ENCODE measurements at regions not wholly inside any gene's neighbourhood (a gene's known extent, or its start where the extent isn't known, plus 50 kb on each side); places are given as distances from the start of the nearest gene placed in this dataset.

GRCh38 chr14:27040552-27040951 is 442.7 kb upstream of the NOVA1 start:
- TF ChIP-seq POLR2A (IDR thresholded peaks at IDR 0.05; ENCODE audit: low read length) = no peak
- TF ChIP-seq GATA1 (IDR thresholded peaks at IDR 0.05; ENCODE audit: low read depth, low read length) = no peak
